ENCODE measurements at regions not wholly inside any gene's neighbourhood (a gene's known extent, or its start where the extent isn't known, plus 50 kb on each side); places are given as distances from the start of the nearest gene placed in this dataset.

DNA sequence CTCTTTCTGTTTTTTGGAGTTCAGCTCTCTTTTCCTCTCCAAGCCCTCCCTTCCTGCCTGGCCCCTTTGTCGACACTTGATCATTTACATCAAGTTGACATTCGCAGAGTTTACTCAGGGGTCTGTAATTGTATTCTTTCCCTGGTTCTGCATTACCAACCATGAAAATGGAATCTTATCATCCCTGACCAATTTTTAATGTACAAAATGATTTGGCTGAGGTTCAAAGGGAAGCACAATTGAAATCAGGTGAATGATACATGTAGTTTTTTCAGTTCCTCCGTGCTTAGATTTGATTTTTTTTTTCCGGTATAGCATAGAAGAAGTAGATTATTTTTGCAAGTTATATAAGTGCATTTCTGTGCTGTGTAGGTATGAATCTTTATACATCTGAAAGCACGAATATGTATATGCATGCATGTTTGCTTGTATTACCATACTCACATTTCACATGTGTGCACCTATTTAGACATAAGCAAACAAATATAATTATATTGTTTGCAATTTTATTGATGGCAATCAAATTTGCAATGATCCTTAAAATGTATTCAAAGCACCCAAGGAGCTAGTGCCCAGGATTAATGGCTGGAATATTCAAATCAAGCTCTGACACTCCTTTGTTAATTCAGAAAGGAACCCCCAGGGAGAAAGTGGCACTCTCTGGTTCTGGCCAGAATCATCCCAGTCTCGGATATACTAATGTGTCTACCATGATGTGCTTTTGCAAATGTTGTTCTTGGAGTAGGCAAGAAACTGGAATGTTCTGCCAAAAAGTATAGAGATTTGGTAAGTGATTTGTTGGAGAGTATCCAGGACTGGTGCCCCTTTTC is 189.3 kb downstream of the VRK1 start:
- no peak overlapping the region for H3K27ac ChIP-seq
- TF ChIP-seq CTCF (conservative IDR thresholded peaks at IDR 0.05) (no peak), ZFX (IDR thresholded peaks at IDR 0.05) (no peak)

DNA sequence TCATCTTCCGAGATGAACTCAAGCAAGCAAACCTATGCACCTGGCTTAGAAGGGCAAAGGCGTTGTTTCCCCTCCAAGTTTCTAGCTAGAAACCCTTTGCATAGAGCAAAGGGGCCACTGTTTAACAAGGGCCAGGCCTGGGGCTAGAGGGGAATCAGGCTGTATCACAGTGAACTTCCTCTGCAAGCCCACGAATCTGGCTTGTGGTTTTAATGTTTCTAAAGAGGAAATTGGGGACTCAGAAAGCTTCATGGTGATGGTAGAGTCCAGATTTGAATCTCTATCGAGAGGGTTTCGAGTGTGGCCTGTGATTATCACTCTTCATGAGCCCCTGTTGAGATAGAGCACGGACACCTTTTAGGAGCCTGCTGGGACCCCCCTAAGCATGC is 189.9 kb downstream of the VRK1 start:
- no peak for TF ChIP-seq ZFX (IDR thresholded peaks at IDR 0.05)
- no peak for TF ChIP-seq CTCF (conservative IDR thresholded peaks at IDR 0.05)
- H3K27ac ChIP-seq = no peak overlapping the region

DNA sequence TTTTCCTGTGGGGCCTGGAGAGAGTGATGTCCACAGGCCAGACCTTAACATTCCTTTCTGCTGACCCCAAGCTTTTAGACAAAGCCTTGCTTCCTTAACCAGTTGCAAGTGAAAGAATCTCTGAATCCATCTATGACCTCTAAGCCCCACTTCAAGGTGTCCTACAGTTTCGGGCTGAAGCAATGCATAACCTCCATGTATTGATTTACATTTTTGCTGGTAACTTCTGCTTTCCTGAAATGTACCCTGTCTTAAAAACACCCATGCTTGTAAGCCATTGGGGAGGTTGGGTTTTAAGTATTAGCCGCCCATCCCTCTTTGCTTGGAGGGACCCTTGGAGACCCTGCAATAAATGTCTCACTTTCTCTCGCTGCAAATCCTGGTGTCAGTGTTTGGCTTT is 190.6 kb downstream of the VRK1 start:
- no peak overlapping the region for H3K27ac ChIP-seq
- TF ChIP-seq CTCF (conservative IDR thresholded peaks at IDR 0.05) (no peak), ZFX (IDR thresholded peaks at IDR 0.05) (no peak)

DNA sequence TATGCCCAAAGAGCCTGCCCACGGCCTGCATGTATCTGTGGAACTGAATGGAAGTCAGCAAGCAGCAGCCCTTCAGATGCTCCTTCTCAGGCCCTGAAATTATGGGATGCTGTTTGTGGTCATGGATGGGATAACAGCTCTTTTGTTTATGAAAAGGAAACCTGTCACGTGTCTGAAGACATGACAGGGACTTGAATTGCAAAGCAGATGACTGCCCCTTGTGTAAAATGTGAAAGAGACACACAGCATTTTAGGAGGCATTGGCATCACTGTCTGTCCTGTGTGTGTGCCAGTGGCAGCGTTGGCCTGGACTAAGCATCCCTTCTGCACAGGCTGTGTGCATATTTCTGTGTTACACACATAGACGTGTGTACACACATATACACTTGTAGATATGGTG is 192.1 kb downstream of the VRK1 start:
- TF ChIP-seq ZFX (IDR thresholded peaks at IDR 0.05) (no peak), CTCF (conservative IDR thresholded peaks at IDR 0.05) (no peak)
- no peak overlapping the region for H3K27ac ChIP-seq

DNA sequence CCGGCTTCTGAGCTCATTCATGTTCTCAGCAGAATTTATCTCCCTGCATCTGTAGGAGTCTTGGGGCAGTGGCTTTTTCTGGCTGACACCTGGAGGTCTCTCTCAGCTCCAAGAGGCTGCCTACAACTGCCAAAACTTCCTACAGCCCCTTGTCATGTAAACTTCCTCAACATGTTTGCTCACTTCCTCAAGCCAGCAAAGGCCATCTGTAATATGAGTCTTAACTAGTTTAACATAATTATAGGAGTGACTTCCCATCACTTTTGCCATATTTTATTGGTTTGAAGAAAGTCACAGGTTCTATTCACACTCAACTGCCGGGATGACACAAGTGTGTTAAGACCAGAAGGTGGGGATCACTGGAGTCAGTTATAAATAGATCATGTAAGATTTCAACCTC is 194.0 kb downstream of the VRK1 start:
- H3K27ac ChIP-seq = no peak overlapping the region
- TF ChIP-seq ZFX (IDR thresholded peaks at IDR 0.05) = no peak
- no peak for TF ChIP-seq CTCF (conservative IDR thresholded peaks at IDR 0.05)

GRCh38 chr14:96994999-96995398 is 197.8 kb downstream of the VRK1 start:
- TF ChIP-seq CTCF (conservative IDR thresholded peaks at IDR 0.05) = no peak
- TF ChIP-seq ZFX (IDR thresholded peaks at IDR 0.05) = no peak
- no peak overlapping the region for H3K27ac ChIP-seq

GRCh38 chr14:96997269-96997668 is 200.1 kb downstream of the VRK1 start:
- no peak overlapping the region for H3K27ac ChIP-seq
- TF ChIP-seq ZFX (IDR thresholded peaks at IDR 0.05) = no peak
- TF ChIP-seq CTCF (conservative IDR thresholded peaks at IDR 0.05) = no peak
